Muscle of leg (tissue), 3 donors: ENCODE measurements at regions not wholly inside any gene's neighbourhood (a gene's known extent, or its start where the extent isn't known, plus 50 kb on each side); places are given as distances from the start of the nearest gene placed in this dataset.
"Not testable (repeated sequence)": the region's sequence is repeated elsewhere in the genome, so short reads cannot be mapped to it uniquely, and the experiment has no call there.

Source experiments
- DNase-seq: peaks from one replicate; pipeline ENCODE4 v3.0.0; 2013
- H3K27ac ChIP-seq: one replicate; pipeline ENCODE4 v1.5.1; 2013; ENCODE audit warnings: mild to moderate bottlenecking, low read length, control low read depth
- H3K27me3 ChIP-seq: one replicate; pipeline ENCODE4 v1.6.1; 2013; ENCODE audit warnings: low read length; ENCODE audit not compliant: control insufficient read depth, insufficient read depth
- H3K36me3 ChIP-seq: one replicate; pipeline ENCODE4 v1.6.1; 2013; ENCODE audit warnings: low read length; ENCODE audit not compliant: control insufficient read depth, insufficient read depth
- H3K4me1 ChIP-seq: one replicate; pipeline ENCODE4 v1.6.1; 2013; ENCODE audit warnings: low read length; ENCODE audit not compliant: control insufficient read depth, insufficient read depth
- H3K4me3 ChIP-seq: one replicate; pipeline ENCODE4 v1.5.1; 2013; ENCODE audit warnings: low read length, control low read depth
- H3K9me3 ChIP-seq: replicated peaks from 2 replicates; pipeline ENCODE4 v1.6.1; 2013; ENCODE audit warnings: low read depth, low read length; ENCODE audit not compliant: control insufficient read depth
- WGBS: methylation state at CpG from one replicate; pipeline ENCODE4 v1.1.5; 2013; ENCODE audit warnings: missing lambda C conversion rate; ENCODE audit not compliant: insufficient coverage; 5-methylcytosine and 5-hydroxymethylcytosine counted together

DNA sequence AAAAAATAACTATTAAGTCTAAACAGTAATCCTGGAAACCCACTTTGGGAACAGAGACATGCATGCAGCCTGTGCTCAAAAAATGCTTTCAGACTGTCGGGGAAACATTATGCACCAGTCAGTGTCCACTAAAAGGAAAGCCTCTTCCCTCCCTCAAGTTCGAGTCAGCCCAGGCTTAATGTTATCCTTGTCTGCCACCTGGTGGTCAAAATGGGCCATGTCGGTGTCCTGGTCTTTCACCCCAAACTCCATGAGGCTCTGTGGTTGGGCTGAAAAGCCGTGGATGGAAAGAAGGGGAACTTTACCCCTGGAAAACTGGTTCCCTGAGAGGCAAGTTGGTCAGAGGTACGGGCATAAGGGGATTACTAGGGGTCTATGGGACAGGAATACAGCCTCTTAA is 88.4 kb upstream of the ZNF492 start:
- Histone ChIP-seq H3K27me3 (no peaks in the 10 kb centered on the region), H3K27ac (no peak overlapping the region), H3K4me3 (no peak overlapping the region), H3K36me3 (no peaks in the 10 kb centered on the region), H3K4me1 (no peaks in the 10 kb centered on the region), H3K9me3 (peaks cover 34% of the 10 kb centered on the region)
- peak; percentile 4 for DNase-seq
- WGBS, result 22% methylated on average over 4 of the region's 5 CpGs

DNA sequence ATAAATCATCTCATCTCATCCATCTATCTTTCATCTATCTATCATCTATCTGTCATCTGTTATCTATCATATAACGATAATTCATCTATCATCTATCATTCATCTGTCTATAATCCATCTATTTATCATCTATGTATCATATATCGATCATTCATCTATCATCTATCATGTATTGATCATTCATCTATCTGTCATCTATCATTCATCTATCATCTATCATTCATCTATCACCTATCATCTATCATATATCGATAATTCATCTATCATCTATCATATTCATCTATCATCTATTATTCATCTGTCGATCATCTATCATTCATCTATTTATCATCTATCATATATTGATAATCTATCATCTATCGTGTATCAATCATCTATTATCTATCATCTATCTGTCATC is 100.4 kb upstream of the ZNF492 start:
- H3K4me3 ChIP-seq, result no peak overlapping the region
- H3K27me3 ChIP-seq, result no peaks in the 10 kb centered on the region
- H3K9me3 ChIP-seq, result peaks cover 7% of the 10 kb centered on the region
- DNase-seq, result no peak
- WGBS, result no CpG with 5 or more reads among the region's 5 CpGs
- no peaks in the 10 kb centered on the region for H3K36me3 ChIP-seq
- H3K27ac ChIP-seq, result no peak overlapping the region
- H3K4me1 ChIP-seq, result no peaks in the 10 kb centered on the region

- peak; percentile 57 for DNase-seq
- Histone ChIP-seq H3K36me3 (no peaks in the 10 kb centered on the region), H3K4me1 (no peaks in the 10 kb centered on the region), H3K9me3 (peaks cover 13% of the 10 kb centered on the region), H3K27ac (no peak overlapping the region), H3K27me3 (no peaks in the 10 kb centered on the region), H3K4me3 (peak overlapping the region; percentile 19)
- under 1% methylated on average over 36 of the region's 43 CpGs for WGBS
Measured at GRCh38 chr19:22532388-22533300, 101.5 kb upstream of the ZNF492 start.

DNA sequence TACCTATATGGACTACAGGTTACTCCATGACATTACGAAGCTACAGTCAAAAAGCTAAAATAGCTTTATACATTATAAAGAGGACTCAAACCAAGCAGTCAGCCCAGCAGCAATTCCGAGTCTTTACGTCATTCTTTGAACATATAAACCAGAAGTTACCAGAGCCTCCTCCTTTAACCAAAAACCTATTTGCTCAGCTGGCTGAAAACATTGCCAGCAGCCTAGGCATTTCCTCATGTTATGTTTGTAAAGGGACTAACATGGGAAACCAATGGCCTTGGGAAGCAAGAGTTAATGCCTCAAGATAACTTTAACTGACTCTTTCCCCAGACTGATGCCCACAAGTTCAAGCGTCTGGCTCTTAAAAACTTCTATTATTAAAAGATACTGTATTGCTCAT is 104.1 kb upstream of the ZNF492 start:
- no CpG with 5 or more reads among the region's 4 CpGs for WGBS
- H3K4me3 ChIP-seq, result no peak overlapping the region
- no peak overlapping the region for H3K27ac ChIP-seq
- DNase-seq, result no peak
- H3K36me3 ChIP-seq, result no peaks in the 10 kb centered on the region
- peaks cover 22% of the 10 kb centered on the region for H3K9me3 ChIP-seq
- H3K27me3 ChIP-seq, result no peaks in the 10 kb centered on the region
- H3K4me1 ChIP-seq, result no peaks in the 10 kb centered on the region

GRCh38 chr19:22528956-22529355 is 105.2 kb upstream of the ZNF492 start:
- peaks cover 22% of the 10 kb centered on the region for H3K9me3 ChIP-seq
- 50% methylated on average over 5 of the region's 8 CpGs for WGBS
- H3K4me1 ChIP-seq, result no peaks in the 10 kb centered on the region
- no peak for DNase-seq
- no peak overlapping the region for H3K27ac ChIP-seq
- H3K27me3 ChIP-seq, result no peaks in the 10 kb centered on the region
- H3K4me3 ChIP-seq, result no peak overlapping the region
- H3K36me3 ChIP-seq, result no peaks in the 10 kb centered on the region

GRCh38 chr19:22527554-22527953 is 105.4 kb upstream of the ZNF98 start:
- H3K9me3 ChIP-seq, result peaks cover 28% of the 10 kb centered on the region

DNA sequence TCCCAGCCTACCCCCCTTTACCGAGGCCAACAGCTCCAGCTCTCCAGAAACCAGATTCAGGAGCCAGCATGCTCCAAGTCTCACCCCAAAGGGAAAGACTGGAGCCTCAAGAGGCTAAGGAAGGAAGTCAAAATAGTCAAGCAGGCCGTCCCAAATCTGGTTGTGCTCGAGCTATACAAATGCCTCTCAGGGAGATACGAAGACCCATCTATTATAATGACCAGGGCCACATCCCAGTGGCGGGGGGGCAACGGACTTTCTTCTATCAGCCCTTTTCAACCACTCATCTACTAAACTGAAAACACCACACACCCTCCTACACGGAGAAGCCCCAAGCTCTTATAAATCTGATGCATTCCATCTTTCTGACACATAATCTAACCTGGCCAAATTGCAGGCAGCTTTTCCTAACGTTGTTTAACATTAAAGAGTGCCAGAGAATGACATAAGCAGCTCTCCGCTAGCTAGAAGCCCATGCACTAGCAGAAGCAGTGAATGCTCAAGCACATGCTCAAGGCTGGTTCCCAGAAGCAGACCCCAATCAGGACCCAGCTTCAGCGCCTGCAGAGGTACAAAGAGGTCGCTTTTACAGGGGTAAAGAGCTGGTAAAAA is 104.6 kb upstream of the ZNF98 start:
- 32% methylated on average over 5 of the region's 11 CpGs for WGBS
- H3K4me1 ChIP-seq, result no peaks in the 10 kb centered on the region
- H3K4me3 ChIP-seq, result no peak overlapping the region
- H3K9me3 ChIP-seq, result peaks cover 26% of the 10 kb centered on the region
- no peaks in the 10 kb centered on the region for H3K36me3 ChIP-seq
- DNase-seq, result peak; percentile 24
- no peaks in the 10 kb centered on the region for H3K27me3 ChIP-seq
- H3K27ac ChIP-seq, result peak overlapping the region; percentile 60

More at GRCh38 chr19:22527554-22527953, 105.4 kb upstream of the ZNF98 start:
- Histone ChIP-seq H3K27ac (no peak overlapping the region), H3K4me3 (no peak overlapping the region), H3K36me3 (no peaks in the 10 kb centered on the region), H3K27me3 (no peaks in the 10 kb centered on the region), H3K4me1 (no peaks in the 10 kb centered on the region)
- no peak for DNase-seq
- 35% methylated on average over 10 of the region's 12 CpGs for WGBS

DNA sequence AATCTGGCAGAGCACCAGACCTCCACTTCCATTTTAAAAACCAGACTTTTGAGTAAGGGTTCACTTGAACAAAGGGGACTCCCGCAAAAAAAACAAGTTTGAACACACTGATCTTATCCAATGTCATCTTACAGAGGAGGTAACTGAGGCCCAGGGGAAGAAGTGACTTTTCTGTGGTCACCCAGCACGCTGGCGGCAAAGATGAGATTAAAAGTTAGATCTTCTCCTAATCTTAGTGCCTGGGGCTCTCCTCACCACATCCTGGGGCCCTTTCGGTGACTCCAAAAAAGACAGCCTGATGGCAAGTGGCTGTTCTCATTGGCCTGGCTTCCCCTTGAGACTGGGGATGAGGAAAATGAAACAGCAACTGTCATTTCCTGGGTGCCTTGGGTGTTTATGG is 101.8 kb upstream of the ZNF98 start:
- DNase-seq, result no peak
- Histone ChIP-seq H3K27me3 (no peaks in the 10 kb centered on the region), H3K36me3 (no peaks in the 10 kb centered on the region), H3K4me3 (no peak overlapping the region), H3K9me3 (peaks cover 34% of the 10 kb centered on the region), H3K4me1 (no peaks in the 10 kb centered on the region), H3K27ac (no peak overlapping the region)
- WGBS, result no CpG with 5 or more reads among the region's 4 CpGs

DNA sequence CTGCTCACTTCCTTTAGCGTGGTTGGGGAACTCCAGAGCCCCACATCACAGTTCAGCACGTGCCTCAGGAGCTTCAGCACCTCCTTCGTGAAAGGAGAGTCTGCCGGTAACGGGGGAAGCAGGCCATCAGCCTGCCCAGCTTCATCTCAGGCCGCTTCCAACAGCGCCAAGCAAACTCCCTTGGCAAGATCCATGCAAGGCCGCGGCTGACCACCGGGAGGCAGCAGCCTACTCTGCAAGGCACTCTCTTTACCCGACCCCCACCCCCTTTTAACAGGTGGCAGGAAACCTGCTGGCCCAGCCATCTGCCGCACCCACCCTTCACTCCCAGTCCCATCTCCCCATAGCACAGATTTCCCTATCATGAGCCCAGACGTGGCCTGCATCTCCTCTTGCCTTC is 97.4 kb upstream of the ZNF98 start:
- peaks cover 35% of the 10 kb centered on the region for H3K9me3 ChIP-seq
- H3K4me3 ChIP-seq, H3K4me1 ChIP-seq, H3K27me3 ChIP-seq, DNase-seq, H3K36me3 ChIP-seq, H3K27ac ChIP-seq: not testable (repeated sequence)
- WGBS, result 18% methylated on average over 13 of the region's 13 CpGs

DNA sequence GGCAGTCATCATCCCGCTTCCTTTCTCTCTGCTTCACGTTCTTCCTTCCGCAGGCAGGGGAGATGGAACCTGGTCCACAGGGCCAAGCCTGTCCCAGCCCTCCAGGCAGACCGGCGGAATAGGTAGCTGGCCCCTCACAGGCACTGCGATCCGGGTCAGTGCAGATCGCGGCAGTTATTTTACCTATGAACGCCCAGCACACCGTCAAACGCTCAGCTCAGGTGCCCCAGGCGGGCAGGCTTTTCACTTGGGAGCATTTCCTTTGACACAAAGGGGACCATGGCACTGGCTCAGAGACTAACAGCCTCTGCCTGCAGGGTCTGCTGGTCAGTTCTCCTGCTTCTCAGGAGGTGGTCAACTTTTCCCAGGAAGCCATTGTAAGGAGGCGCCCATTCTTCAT is 97.0 kb upstream of the ZNF98 start:
- DNase-seq, result no peak
- Histone ChIP-seq H3K9me3 (peaks cover 39% of the 10 kb centered on the region), H3K4me3 (no peak overlapping the region), H3K27ac (no peak overlapping the region), H3K4me1 (no peaks in the 10 kb centered on the region), H3K27me3 (no peaks in the 10 kb centered on the region), H3K36me3 (no peaks in the 10 kb centered on the region)
- WGBS, result 95% methylated on average over 14 of the region's 14 CpGs
